GM12878 (cell line): ENCODE measurements at regions not wholly inside any gene's neighbourhood (a gene's known extent, or its start where the extent isn't known, plus 50 kb on each side); places are given as distances from the start of the nearest gene placed in this dataset.

Experiments used
- ATAC-seq: fragments of 200-7000 bp; cut with Tn5 transposase; 3 replicates; pipeline ENCODE4 v1.9.1; 2020; ENCODE audit warnings: mild to moderate bottlenecking, moderate library complexity
- BruUV-seq: library from RNA; stranded (reverse); fragments of 400-500 nt; replicated peaks from 2 replicates; lab custom pipeline; 2021; lab: Mats Ljungman, UMichigan
- CTCF ChIA-PET: fragments of 300-600 bp; sonication (Branson Sonifier 250); formaldehyde crosslinking; extraction: SDS; loops from one replicate; lab custom pipeline; 2021; ENCODE audit warnings: inconsistent platforms; lab: Yijun Ruan, JAX
- POLR2A ChIA-PET: fragments of 350-600 bp; formaldehyde crosslinking; extraction: SDS; loops from one replicate; lab custom pipeline; 2021; ENCODE audit warnings: inconsistent platforms; lab: Charles Lee
- RAD21 ChIA-PET: fragments of 300-600 bp; sonication (Branson Sonifier 250); formaldehyde crosslinking; loops from one replicate; lab custom pipeline; 2023; ENCODE audit warnings: antibody characterized with exemption; ENCODE audit not compliant: unreplicated experiment; lab: Charles Lee
- SMC1A ChIA-PET: fragments of 300-600 bp; sonication (Branson Sonifier 250); formaldehyde crosslinking; loops from one replicate; lab custom pipeline; 2023; ENCODE audit not compliant: unreplicated experiment, uncharacterized antibody; lab: Charles Lee
- DNase-seq: peaks from one replicate; pipeline ENCODE4 v3.0.0-alpha.2; 2011; ENCODE audit warnings: low read depth, low spot score
- FAIRE-seq: peaks from 3 replicates; lab custom pipeline; 2011; peaks lifted over from hg19 to GRCh38; lab: Jason Lieb, UNC
- H2AFZ ChIP-seq: 2 replicates; pipeline ENCODE4 v1.6.0; 2011; ENCODE audit warnings: low read depth, low read length, control low read depth; ENCODE audit not compliant: control insufficient read depth
- H3K27ac ChIP-seq: 2 replicates; pipeline ENCODE4 v1.5.1; 2011; ENCODE audit warnings: control low read depth; ENCODE audit not compliant: control insufficient read depth, insufficient read depth
- H3K27me3 ChIP-seq, 2 experiments: replicated peaks in 1 of 2; 2 replicates each; pipeline versions ENCODE4 v1.6.0 to v1.6.1; 2011; ENCODE audit warnings: low read length in 1 of 2; ENCODE audit not compliant: control insufficient read depth in 2 of 2, insufficient read depth in 2 of 2
- H3K36me3 ChIP-seq, 2 experiments: 2 replicates each; pipeline ENCODE4 v1.5.1; 2011; ENCODE audit warnings: low read length in 1 of 2; ENCODE audit not compliant: control insufficient read depth in 2 of 2, insufficient read depth in 2 of 2
- H3K4me1 ChIP-seq: 2 replicates; pipeline ENCODE4 v1.6.1; 2011; ENCODE audit warnings: mild to moderate bottlenecking, low read length, moderate library complexity, mixed read lengths; ENCODE audit not compliant: control insufficient read depth, insufficient read depth
- H3K4me2 ChIP-seq: 2 replicates; pipeline ENCODE4 v1.6.0; 2011; ENCODE audit warnings: control low read depth; ENCODE audit not compliant: control insufficient read depth, insufficient read depth
- H3K4me3 ChIP-seq: fragments of 200-600 bp; sonication (generic); 2 replicates; pipeline ENCODE4 v1.5.1; 2016
- H3K79me2 ChIP-seq: 2 replicates; pipeline ENCODE4 v1.6.0; 2011; ENCODE audit warnings: low read length; ENCODE audit not compliant: control insufficient read depth, insufficient read depth
- H3K9ac ChIP-seq: 2 replicates; pipeline ENCODE4 v1.8.0; 2011; ENCODE audit warnings: low read length, control low read depth, mixed read lengths; ENCODE audit not compliant: control insufficient read depth, insufficient read depth
- H3K9me3 ChIP-seq: replicated peaks from 3 replicates; pipeline ENCODE4 v1.5.1; 2011; ENCODE audit warnings: mild to moderate bottlenecking, low read length; ENCODE audit not compliant: control insufficient read depth, insufficient read depth
- H4K20me1 ChIP-seq: 2 replicates; pipeline ENCODE4 v1.6.0; 2011; ENCODE audit not compliant: control insufficient read depth, insufficient read depth
- CHD4 ChIP-seq: fragments of 200-600 bp; sonication (generic); IDR thresholded peaks from 2 replicates; pipeline ENCODE4 v1.6.1; 2016; ENCODE audit warnings: mild to moderate bottlenecking
- CREM ChIP-seq: IDR thresholded peaks from 2 replicates; pipeline ENCODE4 v1.6.1; 2014; ENCODE audit warnings: antibody characterized with exemption, low read depth
- HDAC2 ChIP-seq: fragments of 200-600 bp; sonication (generic); IDR thresholded peaks from 2 replicates; pipeline ENCODE4 v1.6.1; 2017
- IKZF2 ChIP-seq, 2 experiments: fragments of 450-650 bp; IDR thresholded peaks; 2 replicates each; pipeline ENCODE4 v1.6.1; 2017; ENCODE audit warnings: mild to moderate bottlenecking in 2 of 2, moderate library complexity in 2 of 2
- KLF5 ChIP-seq: fragments of 450-650 bp; IDR thresholded peaks from 2 replicates; pipeline ENCODE4 v1.6.1; 2014; ENCODE audit warnings: mild to moderate bottlenecking; ENCODE audit not compliant: partially characterized antibody
- PAX8 ChIP-seq: fragments of 450-650 bp; IDR thresholded peaks from 2 replicates; pipeline ENCODE4 v1.6.1; 2017; ENCODE audit warnings: mild to moderate bottlenecking, moderate library complexity
- POLR2A ChIP-seq: IDR thresholded peaks from 2 replicates; pipeline ENCODE4 v1.6.1; 2011; ENCODE audit warnings: low read depth, mild to moderate bottlenecking, low read length
- STAT3 ChIP-seq: IDR thresholded peaks from 2 replicates; pipeline ENCODE4 v1.6.1; 2011; ENCODE audit warnings: low read depth, low read length, improper control_type of control experiment
- TCF7 ChIP-seq: IDR thresholded peaks from 2 replicates; pipeline ENCODE4 v1.6.1; 2014; ENCODE audit warnings: antibody characterized with exemption, borderline replicate concordance
- WRNIP1 ChIP-seq: IDR thresholded peaks from 2 replicates; pipeline ENCODE4 v1.6.1; 2011; ENCODE audit warnings: low read depth, low read length, improper control_type of control experiment, borderline replicate concordance
- YY1 ChIP-seq: IDR thresholded peaks from 2 replicates; pipeline ENCODE4 v1.6.1; 2011; ENCODE audit warnings: low read depth, mild to moderate bottlenecking, low read length
- ZZZ3 ChIP-seq: IDR thresholded peaks from 2 replicates; pipeline ENCODE4 v1.6.1; 2011; ENCODE audit warnings: low read depth; ENCODE audit not compliant: control insufficient read depth, insufficient read length
- WGBS: methylation state at CpG from one replicate; pipeline ENCODE4 v1.1.6; 2016; ENCODE audit warnings: low lambda C conversion rate; ENCODE audit not compliant: insufficient replicate concordance, insufficient coverage; ENCODE audit errors: missing lambda C conversion rate; 5-methylcytosine and 5-hydroxymethylcytosine counted together
- in situ Hi-C: fragments of 300-500 bp; cut with MboI; formaldehyde crosslinking; loops from 9 replicates; pipeline ENCODE4 v1.14.3; 2018; ENCODE audit warnings: mixed read lengths
- intact Hi-C: fragments of 100-400 bp; cut with micrococcal nuclease; formaldehyde crosslinking; loops from one replicate; pipeline ENCODE4 v1.14.2; 2022; ENCODE audit not compliant: unreplicated experiment
- TF ChIP-seq, protein P1 (sequence below): fragments of 450-650 bp; IDR thresholded peaks from 2 replicates; pipeline ENCODE4 v1.6.1; 2017; ENCODE audit warnings: mild to moderate bottlenecking
- TF ChIP-seq, protein P2 (sequence below): fragments of 450-650 bp; IDR thresholded peaks from 2 replicates; pipeline ENCODE4 v1.6.1; 2017; ENCODE audit warnings: mild to moderate bottlenecking, moderate library complexity
- TF ChIP-seq, protein P3 (sequence below): fragments of 450-650 bp; conservative IDR thresholded peaks from 2 replicates; pipeline ENCODE4 v1.6.1; 2017; ENCODE audit warnings: mild to moderate bottlenecking, moderate library complexity

DNA sequence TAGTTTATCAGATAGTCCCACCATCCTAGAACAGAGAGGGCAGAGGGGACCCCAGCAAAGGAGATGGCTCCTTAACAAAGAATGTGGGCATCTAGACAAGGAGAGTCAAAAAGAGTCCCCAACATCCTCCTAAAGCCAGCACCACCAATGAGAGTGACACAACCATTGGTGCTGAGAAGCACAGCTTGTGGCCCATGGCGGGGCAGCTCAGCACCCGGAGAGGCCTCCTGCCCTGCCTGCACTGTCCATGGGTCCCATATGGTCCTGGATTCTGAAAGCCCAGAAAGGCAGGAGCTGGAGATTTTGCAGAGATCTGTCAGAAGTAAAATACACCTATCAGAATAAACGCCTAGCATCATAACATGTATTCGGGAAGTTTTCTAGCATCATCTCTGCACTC lies 311.8 kb upstream of the ZNF32 start:
- intact Hi-C loops: no loop called here
- no peak for DNase-seq
- no TSS peak for BruUV-seq
- H2AFZ ChIP-seq: no peak overlapping the region
- H3K27ac ChIP-seq: no peak overlapping the region
- WGBS: 67% methylated on average over 4 of the region's 4 CpGs
- ChIA-PET CTCF (no interaction called here), POLR2A (no interaction called here), RAD21 (interaction anchor here (1.0 kb wide), 1 partner anchor 50 kb away, joined by 3 read pairs; no protein-coding TSS in a partner anchor), SMC1A (interaction anchor here (1.0 kb wide), 1 partner anchor 45 kb away, joined by 3 read pairs; no protein-coding TSS in a partner anchor)
- no peak for ATAC-seq
- H3K79me2 ChIP-seq: no peaks in the 10 kb centered on the region
- no peak overlapping the region for H3K9ac ChIP-seq
- H3K4me3 ChIP-seq: no peak overlapping the region
- no peaks in the 10 kb centered on the region; a peak in 1 of 4 replicates for H3K27me3 ChIP-seq
- no peaks in the 10 kb centered on the region for H3K4me1 ChIP-seq
- H3K36me3 ChIP-seq: no peaks in the 10 kb centered on the region
- no peak for FAIRE-seq
- H3K9me3 ChIP-seq: no peaks in the 10 kb centered on the region
- in situ Hi-C loops: no loop called here
- no peaks in the 10 kb centered on the region for H4K20me1 ChIP-seq
- H3K4me2 ChIP-seq: no peak overlapping the region
- TF ChIP-seq CREM (no peak), WRNIP1 (no peak), POLR2A (no peak), ZZZ3 (no peak), IKZF2 (IDR thresholded peaks at IDR 0.05) (no peak), TCF7 (no peak), HDAC2 (no peak), YY1 (no peak), STAT3 (no peak), PAX8 (no peak), CHD4 (no peak), KLF5 (no peak)
- TF ChIP-seq, protein P1, sequence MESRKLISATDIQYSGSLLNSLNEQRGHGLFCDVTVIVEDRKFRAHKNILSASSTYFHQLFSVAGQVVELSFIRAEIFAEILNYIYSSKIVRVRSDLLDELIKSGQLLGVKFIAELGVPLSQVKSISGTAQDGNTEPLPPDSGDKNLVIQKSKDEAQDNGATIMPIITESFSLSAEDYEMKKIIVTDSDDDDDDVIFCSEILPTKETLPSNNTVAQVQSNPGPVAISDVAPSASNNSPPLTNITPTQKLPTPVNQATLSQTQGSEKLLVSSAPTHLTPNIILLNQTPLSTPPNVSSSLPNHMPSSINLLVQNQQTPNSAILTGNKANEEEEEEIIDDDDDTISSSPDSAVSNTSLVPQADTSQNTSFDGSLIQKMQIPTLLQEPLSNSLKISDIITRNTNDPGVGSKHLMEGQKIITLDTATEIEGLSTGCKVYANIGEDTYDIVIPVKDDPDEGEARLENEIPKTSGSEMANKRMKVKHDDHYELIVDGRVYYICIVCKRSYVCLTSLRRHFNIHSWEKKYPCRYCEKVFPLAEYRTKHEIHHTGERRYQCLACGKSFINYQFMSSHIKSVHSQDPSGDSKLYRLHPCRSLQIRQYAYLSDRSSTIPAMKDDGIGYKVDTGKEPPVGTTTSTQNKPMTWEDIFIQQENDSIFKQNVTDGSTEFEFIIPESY: no peak
- TF ChIP-seq, protein P2, sequence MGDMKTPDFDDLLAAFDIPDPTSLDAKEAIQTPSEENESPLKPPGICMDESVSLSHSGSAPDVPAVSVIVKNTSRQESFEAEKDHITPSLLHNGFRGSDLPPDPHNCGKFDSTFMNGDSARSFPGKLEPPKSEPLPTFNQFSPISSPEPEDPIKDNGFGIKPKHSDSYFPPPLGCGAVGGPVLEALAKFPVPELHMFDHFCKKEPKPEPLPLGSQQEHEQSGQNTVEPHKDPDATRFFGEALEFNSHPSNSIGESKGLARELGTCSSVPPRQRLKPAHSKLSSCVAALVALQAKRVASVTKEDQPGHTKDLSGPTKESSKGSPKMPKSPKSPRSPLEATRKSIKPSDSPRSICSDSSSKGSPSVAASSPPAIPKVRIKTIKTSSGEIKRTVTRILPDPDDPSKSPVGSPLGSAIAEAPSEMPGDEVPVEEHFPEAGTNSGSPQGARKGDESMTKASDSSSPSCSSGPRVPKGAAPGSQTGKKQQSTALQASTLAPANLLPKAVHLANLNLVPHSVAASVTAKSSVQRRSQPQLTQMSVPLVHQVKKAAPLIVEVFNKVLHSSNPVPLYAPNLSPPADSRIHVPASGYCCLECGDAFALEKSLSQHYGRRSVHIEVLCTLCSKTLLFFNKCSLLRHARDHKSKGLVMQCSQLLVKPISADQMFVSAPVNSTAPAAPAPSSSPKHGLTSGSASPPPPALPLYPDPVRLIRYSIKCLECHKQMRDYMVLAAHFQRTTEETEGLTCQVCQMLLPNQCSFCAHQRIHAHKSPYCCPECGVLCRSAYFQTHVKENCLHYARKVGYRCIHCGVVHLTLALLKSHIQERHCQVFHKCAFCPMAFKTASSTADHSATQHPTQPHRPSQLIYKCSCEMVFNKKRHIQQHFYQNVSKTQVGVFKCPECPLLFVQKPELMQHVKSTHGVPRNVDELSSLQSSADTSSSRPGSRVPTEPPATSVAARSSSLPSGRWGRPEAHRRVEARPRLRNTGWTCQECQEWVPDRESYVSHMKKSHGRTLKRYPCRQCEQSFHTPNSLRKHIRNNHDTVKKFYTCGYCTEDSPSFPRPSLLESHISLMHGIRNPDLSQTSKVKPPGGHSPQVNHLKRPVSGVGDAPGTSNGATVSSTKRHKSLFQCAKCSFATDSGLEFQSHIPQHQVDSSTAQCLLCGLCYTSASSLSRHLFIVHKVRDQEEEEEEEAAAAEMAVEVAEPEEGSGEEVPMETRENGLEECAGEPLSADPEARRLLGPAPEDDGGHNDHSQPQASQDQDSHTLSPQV: no peak
- TF ChIP-seq, protein P3, sequence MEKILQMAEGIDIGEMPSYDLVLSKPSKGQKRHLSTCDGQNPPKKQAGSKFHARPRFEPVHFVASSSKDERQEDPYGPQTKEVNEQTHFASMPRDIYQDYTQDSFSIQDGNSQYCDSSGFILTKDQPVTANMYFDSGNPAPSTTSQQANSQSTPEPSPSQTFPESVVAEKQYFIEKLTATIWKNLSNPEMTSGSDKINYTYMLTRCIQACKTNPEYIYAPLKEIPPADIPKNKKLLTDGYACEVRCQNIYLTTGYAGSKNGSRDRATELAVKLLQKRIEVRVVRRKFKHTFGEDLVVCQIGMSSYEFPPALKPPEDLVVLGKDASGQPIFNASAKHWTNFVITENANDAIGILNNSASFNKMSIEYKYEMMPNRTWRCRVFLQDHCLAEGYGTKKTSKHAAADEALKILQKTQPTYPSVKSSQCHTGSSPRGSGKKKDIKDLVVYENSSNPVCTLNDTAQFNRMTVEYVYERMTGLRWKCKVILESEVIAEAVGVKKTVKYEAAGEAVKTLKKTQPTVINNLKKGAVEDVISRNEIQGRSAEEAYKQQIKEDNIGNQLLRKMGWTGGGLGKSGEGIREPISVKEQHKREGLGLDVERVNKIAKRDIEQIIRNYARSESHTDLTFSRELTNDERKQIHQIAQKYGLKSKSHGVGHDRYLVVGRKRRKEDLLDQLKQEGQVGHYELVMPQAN: no peak
